Endothelial cell of umbilical vein (primary cell): ENCODE measurements at regions not wholly inside any gene's neighbourhood (a gene's known extent, or its start where the extent isn't known, plus 50 kb on each side); places are given as distances from the start of the nearest gene placed in this dataset.

Experiments
- BruUV-seq: library from RNA; stranded (reverse); fragments of 400-500 nt; replicated peaks from 2 replicates; lab custom pipeline; 2021; lab: Mats Ljungman, UMichigan
- CTCF ChIA-PET: fragments of 300-600, 350-600 bp; sonication (Branson Sonifier 250); formaldehyde crosslinking; loops from one replicate; lab custom pipeline; 2021; ENCODE audit warnings: antibody characterized with exemption, inconsistent platforms; lab: Charles Lee
- POLR2A ChIA-PET: fragments of 300-600, 350-600 bp; sonication (Branson Sonifier 250); formaldehyde crosslinking; loops from one replicate; lab custom pipeline; 2021; ENCODE audit warnings: antibody characterized with exemption, inconsistent platforms; lab: Charles Lee
- DNase-seq: peaks from one replicate; pipeline ENCODE4 v3.0.0-alpha.2; 2011; ENCODE audit warnings: low read depth, low spot score
- FAIRE-seq: peaks from 2 replicates; lab custom pipeline; 2011; peaks lifted over from hg19 to GRCh38; lab: Jason Lieb, UNC
- H2AFZ ChIP-seq: 2 replicates; pipeline ENCODE4 v1.6.0; 2012; ENCODE audit warnings: low read depth, low read length, control low read depth, inconsistent platforms
- H3K27ac ChIP-seq: 2 replicates; pipeline ENCODE4 v1.5.1; 2011; ENCODE audit warnings: low read depth, mild to moderate bottlenecking, control low read depth, low read length, moderate library complexity; ENCODE audit not compliant: insufficient read depth
- H3K27me3 ChIP-seq, 2 experiments: 2 replicates each; pipeline versions ENCODE4 v1.6.0 to v1.6.1; 2011; ENCODE audit warnings: low read length in 2 of 2, mixed read lengths in 1 of 2; ENCODE audit not compliant: control insufficient read depth in 2 of 2, insufficient read depth in 2 of 2
- H3K36me3 ChIP-seq, 2 experiments: 2 replicates in 1 of 2; 3 replicates in 1 of 2; pipeline ENCODE4 v1.5.1; 2011; ENCODE audit warnings: low read length in 2 of 2, mild to moderate bottlenecking in 1 of 2, moderate library complexity in 1 of 2; ENCODE audit not compliant: control insufficient read depth in 2 of 2, insufficient read depth in 2 of 2; ENCODE audit errors: extremely low read depth in 1 of 2
- H3K4me1 ChIP-seq: 3 replicates; pipeline ENCODE4 v1.5.1; 2011; ENCODE audit warnings: mild to moderate bottlenecking, low read length; ENCODE audit not compliant: control insufficient read depth, insufficient read depth; ENCODE audit errors: extremely low read depth
- H3K4me2 ChIP-seq: 2 replicates; pipeline ENCODE4 v1.6.1; 2011; ENCODE audit warnings: low read length, control low read depth, mixed read lengths; ENCODE audit not compliant: insufficient read depth
- H3K4me3 ChIP-seq, 3 experiments: fragments of 200-600 bp in 1 of 3; sonication (generic), shearing (Covaris generic) in 1 of 3; replicated peaks in 1 of 3; 2 replicates each; pipeline ENCODE4 v1.5.1; 2011 to 2016; ENCODE audit warnings: control low read depth in 3 of 3, low read length in 3 of 3, mild to moderate bottlenecking in 2 of 3, inconsistent platforms in 1 of 3, low read depth in 1 of 3, moderate library complexity in 1 of 3; ENCODE audit not compliant: insufficient read depth in 1 of 3
- H3K79me2 ChIP-seq: 2 replicates; pipeline ENCODE4 v1.6.0; 2012; ENCODE audit warnings: low read length, inconsistent platforms; ENCODE audit not compliant: control insufficient read depth, insufficient read depth
- H3K9ac ChIP-seq: replicated peaks from 2 replicates; pipeline ENCODE3; 2011; ENCODE audit warnings: low read length, control low read depth; ENCODE audit not compliant: insufficient read depth; ENCODE audit errors: extremely low read depth
- H3K9me1 ChIP-seq: replicated peaks from 3 replicates; pipeline ENCODE4 v1.6.0; 2011; ENCODE audit warnings: mild to moderate bottlenecking, low read length; ENCODE audit not compliant: control insufficient read depth, insufficient read depth; ENCODE audit errors: extremely low read depth
- H3K9me3 ChIP-seq: replicated peaks from 2 replicates; pipeline ENCODE4 v1.5.1; 2012; ENCODE audit warnings: low read length, inconsistent platforms; ENCODE audit not compliant: control insufficient read depth, insufficient read depth
- H4K20me1 ChIP-seq: replicated peaks from 2 replicates; pipeline ENCODE3; 2011; ENCODE audit warnings: mild to moderate bottlenecking, low read length; ENCODE audit not compliant: control insufficient read depth, insufficient read depth; ENCODE audit errors: extremely low read depth
- CTCF ChIP-seq, 2 donors: IDR thresholded peaks; 1 replicate in 1 of 2; 2 replicates in 1 of 2; pipeline ENCODE4 v1.5.1; 2011; ENCODE audit warnings: low read length in 2 of 2, mild to moderate bottlenecking in 2 of 2, moderate library complexity in 2 of 2, control low read depth in 1 of 2, inconsistent platforms in 1 of 2, low read depth in 1 of 2; ENCODE audit not compliant: insufficient read depth in 1 of 2; ENCODE audit errors: extremely low read depth in 1 of 2
- EZH2 ChIP-seq: IDR thresholded peaks from 2 replicates; pipeline ENCODE4 v1.6.1; 2012; ENCODE audit warnings: borderline replicate concordance, low read depth, mild to moderate bottlenecking, moderate library complexity, low read length, inconsistent platforms; ENCODE audit not compliant: severe bottlenecking
- FOS ChIP-seq: IDR thresholded peaks from 2 replicates; pipeline ENCODE4 v1.6.1; 2011; ENCODE audit warnings: mild to moderate bottlenecking, low read length, moderate library complexity, borderline replicate concordance; ENCODE audit not compliant: insufficient read depth
- GATA2 ChIP-seq: IDR thresholded peaks from 2 replicates; pipeline ENCODE4 v1.7.0; 2011; ENCODE audit warnings: low read depth, mild to moderate bottlenecking, moderate library complexity, mixed read lengths, low read length; ENCODE audit not compliant: insufficient read length, insufficient read depth
- JUN ChIP-seq: IDR thresholded peaks from 2 replicates; pipeline ENCODE4 v1.6.1; 2011; ENCODE audit warnings: borderline replicate concordance, low read depth; ENCODE audit not compliant: insufficient read length, insufficient read depth
- MYC ChIP-seq: IDR thresholded peaks from one replicate; pipeline ENCODE4 v1.6.1; 2011; ENCODE audit warnings: mild to moderate bottlenecking, low read depth, low read length
- POLR2A ChIP-seq: IDR thresholded peaks from 2 replicates; pipeline ENCODE4 v1.6.1; 2012; ENCODE audit warnings: low read depth, mild to moderate bottlenecking, control low read depth, low read length
- POLR2AphosphoS5 ChIP-seq: IDR thresholded peaks from 2 replicates; pipeline ENCODE4 v1.6.1; 2012; ENCODE audit warnings: low read depth, mild to moderate bottlenecking, control low read depth, low read length, moderate library complexity; ENCODE audit not compliant: insufficient read depth
- dilution Hi-C: fragments of 300-500 bp; cut with MboI; formaldehyde crosslinking; loops from one replicate; pipeline ENCODE4 v1.15.0; 2019; ENCODE audit warnings: low sequenced_read_pairs; ENCODE audit not compliant: extremely low pct_ligation_motif_present
- intact Hi-C: fragments of 100-400 bp; cut with micrococcal nuclease; formaldehyde crosslinking; loops from one replicate; pipeline ENCODE4 v1.10.0; 2022
- TF ChIP-seq, protein P1 (sequence below): IDR thresholded peaks from 2 replicates; pipeline ENCODE4 v1.6.1; 2011; ENCODE audit not compliant: insufficient read depth, insufficient read length

DNA sequence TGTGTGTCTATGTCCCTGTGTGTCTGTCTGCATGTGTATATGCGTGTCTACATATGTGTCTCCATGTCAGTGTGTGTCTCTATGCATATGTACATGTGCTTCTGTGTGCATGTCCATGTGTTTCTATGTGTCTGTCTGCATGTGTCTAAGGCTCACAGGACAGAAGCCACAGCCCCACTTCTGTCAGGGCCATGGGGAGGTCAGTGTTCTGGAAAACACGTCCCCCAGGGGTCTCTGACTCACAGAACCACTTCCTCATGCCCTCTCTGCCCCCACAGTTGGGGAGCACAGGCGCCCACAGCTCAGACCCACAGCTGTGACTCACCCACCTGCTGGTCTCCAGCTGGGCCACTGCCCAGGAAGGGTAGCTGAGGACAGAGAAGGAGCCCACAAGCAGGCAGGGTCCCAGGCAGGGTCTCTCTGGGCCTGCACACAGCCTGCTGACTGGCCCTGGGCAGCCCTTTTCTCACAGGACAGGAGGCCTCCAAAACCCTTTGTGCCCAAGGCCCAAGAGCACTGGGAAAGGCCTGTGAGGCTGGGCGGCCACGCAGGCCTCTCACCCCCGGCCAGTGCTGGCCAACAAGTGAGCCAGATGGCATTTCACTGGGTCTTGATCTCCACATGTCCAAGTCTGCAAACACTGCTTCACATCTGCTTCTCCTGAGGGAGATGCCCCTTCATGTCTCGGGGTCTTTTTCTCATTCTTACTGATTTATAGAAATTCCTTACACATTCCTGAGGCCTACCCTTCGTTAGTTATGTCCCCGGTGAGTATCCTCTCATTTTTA lies 102.9 kb upstream of the FAM20C start:
- H3K9ac ChIP-seq, result no peak overlapping the region
- H3K9me1 ChIP-seq, result no peaks in the 10 kb centered on the region
- no TSS peak for BruUV-seq
- H3K36me3 ChIP-seq, result no peaks in the 10 kb centered on the region
- TF ChIP-seq, protein P1, sequence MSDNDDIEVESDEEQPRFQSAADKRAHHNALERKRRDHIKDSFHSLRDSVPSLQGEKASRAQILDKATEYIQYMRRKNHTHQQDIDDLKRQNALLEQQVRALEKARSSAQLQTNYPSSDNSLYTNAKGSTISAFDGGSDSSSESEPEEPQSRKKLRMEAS, result peak; percentile 41
- TF ChIP-seq POLR2A, result no peak
- TF ChIP-seq MYC, result no peak
- no peak for TF ChIP-seq EZH2
- peak; percentile 94 for TF ChIP-seq FOS
- TF ChIP-seq POLR2AphosphoS5, result peak; percentile 55
- TF ChIP-seq JUN, result peak; percentile 31
- TF ChIP-seq CTCF (IDR thresholded peaks at IDR 0.05; ENCODE audit: extremely low read depth in 1 of 2, insufficient read depth in 1 of 2, low read depth in 1 of 2, low read length in 2 of 2), result no peak
- TF ChIP-seq GATA2, result peak; percentile 23
- no peak overlapping the region for H3K4me3 ChIP-seq
- H3K27me3 ChIP-seq, result no peaks in the 10 kb centered on the region
- H3K9me3 ChIP-seq, result no peaks in the 10 kb centered on the region
- ChIA-PET POLR2A (no interaction called here), CTCF (interaction anchor here (1.6 to 1.9 kb wide), 2 partner anchors 26 to 62 kb away, joined by 3 to 7 read pairs; no protein-coding TSS in a partner anchor)
- H3K27ac ChIP-seq, result peak overlapping the region; percentile 37
- no peak overlapping the region for H3K4me2 ChIP-seq
- peaks cover 24% of the 10 kb centered on the region for H3K4me1 ChIP-seq
- H4K20me1 ChIP-seq, result no peaks in the 10 kb centered on the region
- H3K79me2 ChIP-seq, result no peaks in the 10 kb centered on the region
- H2AFZ ChIP-seq, result no peak overlapping the region
- DNase-seq (peak; percentile 84), FAIRE-seq (peak; percentile 88)
- intact Hi-C loops (loop anchor here (1.0 kb wide), 1 partner anchor 12 kb away; no protein-coding TSS in a partner anchor), dilution Hi-C loops (no loop called here)
